Fibroblast of the conjunctiva (primary cell): ENCODE measurements at regions not wholly inside any gene's neighbourhood (a gene's known extent, or its start where the extent isn't known, plus 50 kb on each side); places are given as distances from the start of the nearest gene placed in this dataset.
"Not testable (repeated sequence)": the region's sequence is repeated elsewhere in the genome, so short reads cannot be mapped to it uniquely, and the experiment has no call there.

Experiments
- DNase-seq: peaks from one replicate; pipeline ENCODE4 v3.0.0-alpha.2; 2010; ENCODE audit warnings: low read depth

GRCh38 chr12:30578426-30578825 is 117.2 kb downstream of the IPO8 start:
- DNase-seq = no peak

- no peak for DNase-seq
These were observed 122.5 kb downstream of the IPO8 start for GRCh38 chr12:30573145-30573544.

DNA sequence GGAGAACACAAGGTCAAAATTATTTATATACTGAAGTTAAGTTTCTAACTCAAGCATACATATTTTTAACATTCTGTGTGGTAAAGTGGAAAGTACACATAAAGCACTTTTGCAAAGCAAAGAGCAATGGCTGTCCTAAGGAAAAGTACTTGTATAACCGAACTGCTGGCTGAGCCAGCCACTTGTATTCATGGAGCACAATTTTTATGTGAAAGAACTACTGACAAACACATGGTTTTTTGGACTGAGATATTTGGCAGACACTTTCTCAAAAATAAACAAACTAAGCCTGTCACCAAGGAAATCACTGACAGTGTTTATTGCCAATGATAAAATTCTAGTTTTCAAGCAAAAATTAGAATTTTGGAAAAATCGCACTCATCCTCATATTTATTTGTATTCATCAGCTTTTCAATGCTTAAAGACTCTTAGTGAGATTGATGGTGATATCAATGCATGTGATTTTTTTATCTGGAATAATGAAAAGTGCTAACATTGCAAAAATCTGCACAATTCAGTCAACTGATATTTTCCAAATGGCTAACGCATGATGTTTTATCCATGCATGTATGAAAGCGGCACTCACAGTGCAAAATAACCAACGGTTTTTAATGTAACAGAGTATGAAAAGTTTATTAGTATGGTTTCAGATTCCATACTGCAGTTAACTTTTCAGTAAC is 125.3 kb downstream of the IPO8 start:
- DNase-seq = no peak

- DNase-seq = no peak
These were observed 126.2 kb downstream of the IPO8 start for GRCh38 chr12:30569426-30569825.

- DNase-seq = no peak
These were observed 127.2 kb downstream of the IPO8 start for GRCh38 chr12:30568453-30568852.

DNA sequence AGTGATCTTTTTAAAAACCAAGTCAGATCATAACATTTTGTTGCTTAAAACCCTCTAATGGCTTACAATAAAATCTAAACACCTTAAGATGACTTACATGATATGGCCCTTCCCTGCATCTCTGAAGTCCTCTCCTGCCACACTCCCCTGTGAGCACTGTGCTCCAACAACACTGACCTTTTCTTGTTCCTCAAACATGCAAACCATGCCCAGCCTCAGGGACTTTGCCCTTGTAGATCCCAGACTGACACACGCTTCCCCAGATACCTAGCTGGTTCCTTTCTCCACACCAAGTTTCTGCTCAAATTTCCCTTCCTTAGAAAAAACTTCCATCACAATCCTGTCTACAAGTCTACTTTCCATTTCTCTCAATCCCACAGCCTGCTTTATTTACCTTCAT is 128.6 kb downstream of the IPO8 start:
- no peak for DNase-seq

DNA sequence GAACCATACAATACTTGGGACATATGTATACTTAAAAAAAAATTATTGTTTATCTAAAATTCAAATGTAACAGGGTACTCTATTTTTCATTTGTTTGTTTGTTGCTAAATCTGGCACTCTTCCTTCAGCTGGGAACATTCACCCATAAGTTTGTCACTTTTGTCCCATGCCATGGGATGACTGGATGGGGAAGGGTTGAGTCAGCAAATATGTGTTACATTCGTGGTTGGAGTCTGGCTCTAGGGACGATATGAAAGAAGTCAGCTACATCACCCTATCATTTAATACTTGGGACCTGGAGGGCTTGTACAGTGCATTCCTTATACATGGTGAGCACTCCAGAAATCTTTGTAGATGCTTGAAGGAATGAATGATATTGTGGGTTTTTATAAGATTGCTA is 131.3 kb downstream of the IPO8 start:
- no peak for DNase-seq

DNA sequence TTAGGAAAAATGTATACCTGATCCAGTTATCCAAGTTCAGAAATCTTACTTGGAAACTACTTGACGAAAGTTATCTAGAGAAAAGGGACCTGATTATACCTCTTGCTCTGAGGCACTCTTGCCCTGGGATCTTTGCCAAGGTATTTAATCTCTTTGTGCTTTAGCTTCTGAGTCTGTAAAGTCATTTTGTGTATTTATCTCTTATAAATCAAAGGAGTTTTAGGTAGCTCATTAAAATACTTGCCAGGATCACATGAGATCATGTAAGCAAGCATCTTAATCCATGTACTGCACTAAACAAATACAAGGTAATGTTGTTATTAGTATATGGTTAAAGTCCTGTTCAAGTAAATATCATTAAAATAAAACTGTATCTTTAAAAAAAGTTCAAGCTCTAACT is 147.5 kb downstream of the IPO8 start:
- DNase-seq = no peak

DNA sequence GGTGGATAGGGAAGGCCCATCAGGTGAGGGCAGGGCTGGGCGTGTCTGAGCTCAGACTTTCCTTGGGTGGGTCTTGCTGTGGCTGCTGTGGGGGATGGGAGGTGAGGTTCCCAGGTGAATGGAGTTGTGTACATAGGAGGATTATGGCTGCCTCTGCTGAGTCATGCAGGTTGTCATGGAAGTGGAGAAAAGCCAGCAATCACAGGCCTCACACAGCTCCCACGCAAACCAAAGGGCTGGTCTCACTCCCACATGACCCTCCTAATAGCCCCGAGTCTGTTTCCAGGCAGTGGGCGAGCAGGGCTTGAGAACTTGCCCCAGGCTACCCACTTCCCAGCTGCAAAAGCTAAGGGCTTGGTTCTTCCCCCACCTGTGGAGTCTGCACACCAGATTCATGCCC is 149.5 kb downstream of the IPO8 start:
- no peak for DNase-seq

DNA sequence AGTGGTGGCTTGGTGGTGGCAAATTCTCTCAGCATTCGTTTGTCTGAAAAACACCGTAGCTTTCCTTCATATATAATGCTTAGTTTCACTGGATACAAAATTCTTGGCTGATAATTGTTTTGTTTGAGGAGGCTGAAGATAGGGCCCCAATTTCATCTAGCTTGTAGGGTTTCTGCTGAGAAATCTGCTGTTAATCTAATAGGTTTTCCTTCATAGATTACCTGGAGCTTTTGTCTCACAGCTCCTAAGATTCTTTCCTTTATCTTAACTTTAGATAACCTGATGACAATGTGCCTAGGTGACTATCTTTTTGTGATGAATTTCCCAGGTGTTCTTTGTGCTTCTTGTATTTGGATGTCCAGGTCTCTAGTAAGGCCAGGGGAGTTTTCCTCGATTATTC is 151.0 kb downstream of the IPO8 start:
- not testable (repeated sequence) for DNase-seq

GRCh38 chr12:30537228-30537627 is 158.4 kb downstream of the IPO8 start:
- DNase-seq = no peak

GRCh38 chr12:30533558-30534265 is 162.0 kb downstream of the IPO8 start:
- no peak for DNase-seq

DNA sequence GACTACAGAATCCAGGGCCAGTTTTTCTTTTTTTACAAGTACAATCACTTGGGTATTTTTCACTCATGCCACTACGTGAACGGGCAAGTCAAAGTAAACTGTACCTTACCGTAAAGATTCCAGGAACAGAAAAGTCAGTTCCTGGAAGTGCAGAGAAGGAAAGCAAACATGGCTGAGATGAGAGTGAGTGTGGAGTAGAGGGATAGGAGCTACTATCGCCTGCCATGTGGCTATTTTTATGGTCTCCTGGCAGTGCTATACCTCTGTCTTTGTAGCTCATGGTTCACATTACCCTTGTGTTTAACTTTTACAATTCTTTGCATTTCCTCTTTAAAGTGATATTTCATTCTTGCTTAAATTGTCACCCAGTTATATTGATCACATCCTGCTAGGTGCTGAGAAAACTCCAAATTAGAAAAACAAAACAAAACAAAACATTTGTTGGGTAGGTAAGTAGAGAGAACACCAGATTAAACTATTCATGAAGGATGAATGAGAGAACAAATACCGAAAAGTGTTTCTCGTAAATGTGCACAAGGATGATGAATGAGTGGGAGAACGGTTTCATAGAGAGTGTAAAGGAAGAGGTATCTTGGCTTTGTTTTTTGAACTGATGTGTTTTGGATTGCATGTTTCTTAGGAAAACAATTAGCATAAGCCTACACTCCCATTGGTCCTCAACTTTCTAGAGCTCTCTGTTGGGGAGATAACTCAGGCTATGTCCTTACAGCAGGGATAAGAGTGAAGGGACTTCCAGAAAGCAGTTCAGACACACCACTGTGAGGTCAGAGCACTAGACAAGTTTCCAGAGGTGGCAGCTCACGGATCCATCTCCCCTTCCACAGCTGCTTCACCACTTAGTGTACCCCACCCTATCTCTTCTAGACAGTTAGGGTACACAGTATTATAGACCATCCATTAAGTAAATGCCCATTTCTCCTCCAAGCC is 163.7 kb downstream of the IPO8 start:
- no peak for DNase-seq

- no peak for DNase-seq
These were observed 166.0 kb downstream of the IPO8 start for GRCh38 chr12:30529489-30530269.

- DNase-seq = no peak
These were observed 170.5 kb downstream of the IPO8 start for GRCh38 chr12:30525171-30525570.

- not testable (repeated sequence) for DNase-seq
These were observed 175.4 kb downstream of the IPO8 start for GRCh38 chr12:30520285-30520684.

DNA sequence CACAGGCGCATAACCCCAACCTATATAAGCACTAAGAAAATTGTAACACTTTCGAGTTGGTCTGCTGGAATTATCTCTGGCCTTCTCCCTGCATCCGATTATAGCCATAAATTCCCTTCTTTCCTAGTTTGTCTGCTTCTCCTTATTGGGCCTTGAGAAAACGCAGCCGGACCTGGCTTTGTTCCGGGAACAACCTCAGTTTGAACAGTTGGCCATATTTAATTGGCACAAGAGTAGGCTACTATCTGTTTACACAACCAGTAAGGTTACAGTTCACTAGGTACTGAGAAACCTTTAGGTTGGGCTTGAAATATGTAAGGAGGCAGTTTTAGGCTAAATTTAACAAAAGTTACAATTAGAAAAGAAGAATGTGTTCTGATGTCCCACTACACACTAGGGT is 176.1 kb downstream of the IPO8 start:
- DNase-seq = no peak

DNA sequence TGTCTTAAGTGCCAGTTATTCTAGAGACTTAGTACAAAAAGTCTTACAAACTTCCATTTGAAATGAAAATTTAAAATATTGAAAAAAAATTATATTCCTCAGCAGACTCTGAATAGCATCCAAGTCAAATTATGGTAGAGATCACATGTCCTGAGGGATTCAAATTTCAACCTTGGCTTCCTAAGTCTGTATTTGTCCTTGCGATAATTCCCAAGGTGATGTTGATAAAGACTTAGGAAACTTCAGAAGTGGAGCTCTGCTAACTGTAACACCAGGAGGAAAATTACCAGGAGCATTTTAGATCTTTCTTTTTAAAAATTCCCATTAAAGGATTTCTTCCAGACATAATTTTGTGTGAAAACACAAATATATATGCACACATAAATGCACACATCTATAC is 178.3 kb downstream of the IPO8 start:
- DNase-seq = no peak

GRCh38 chr12:30515351-30515750 is 180.3 kb downstream of the IPO8 start:
- DNase-seq = peak; percentile 5

DNA sequence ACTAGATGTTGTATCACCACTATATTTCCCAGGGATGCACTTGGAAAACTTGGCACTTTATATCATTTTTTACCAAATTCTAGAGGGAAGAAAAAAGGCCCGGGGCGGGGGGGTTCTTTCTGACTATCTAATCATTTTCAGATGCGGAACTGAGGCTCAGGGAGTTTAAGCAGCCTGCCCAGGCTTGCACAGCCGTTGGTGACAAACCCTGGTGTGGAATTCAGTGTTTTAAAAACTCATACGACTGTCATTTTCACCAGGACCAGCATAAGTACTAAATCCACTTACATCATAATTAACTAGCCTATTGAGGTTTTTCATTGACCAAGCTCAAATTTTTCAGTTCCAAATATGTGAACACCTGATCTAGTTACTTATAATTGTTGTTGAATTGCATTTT is 181.0 kb downstream of the IPO8 start:
- no peak for DNase-seq

GRCh38 chr12:30508205-30508967 is 187.3 kb downstream of the IPO8 start:
- no peak for DNase-seq
